GM19468 (cell line): ENCODE measurements at regions not wholly inside any gene's neighbourhood (a gene's known extent, or its start where the extent isn't known, plus 50 kb on each side); places are given as distances from the start of the nearest gene placed in this dataset.
"Not testable (repeated sequence)": the region's sequence is repeated elsewhere in the genome, so short reads cannot be mapped to it uniquely, and the experiment has no call there.

Experiments used
- ATAC-seq: cut with Tn5 transposase; IDR thresholded peaks from one replicate; pipeline ENCODE4 v1.9.1; 2021; ENCODE audit warnings: mild to moderate bottlenecking, moderate library complexity, moderate number of reproducible peaks; ENCODE audit not compliant: unreplicated experiment; ENCODE audit errors: extremely low read depth

DNA sequence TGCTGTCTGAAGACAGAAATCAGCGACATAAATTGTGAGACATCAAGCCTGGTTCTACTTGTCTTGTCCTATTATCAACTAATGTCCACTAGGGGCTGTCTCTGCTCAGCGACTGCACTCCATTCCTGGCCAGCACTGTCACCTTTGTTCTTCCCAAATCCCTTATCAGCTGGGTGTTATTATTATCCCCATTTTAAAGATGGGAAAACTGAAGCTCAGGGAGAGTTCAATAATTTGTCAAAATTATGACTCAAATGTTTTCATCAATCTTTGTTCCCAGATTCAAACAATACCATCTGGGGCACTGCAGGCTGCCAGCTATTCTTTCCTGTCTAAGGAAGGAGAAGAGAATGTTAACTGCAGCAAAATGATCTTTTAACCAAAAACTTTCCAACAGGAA, 431.6 kb upstream of the NFE2L3 start:
- no peak for ATAC-seq

- ATAC-seq: no peak
These were observed 429.1 kb upstream of the NFE2L3 start for GRCh38 chr7:25722856-25723255.

DNA sequence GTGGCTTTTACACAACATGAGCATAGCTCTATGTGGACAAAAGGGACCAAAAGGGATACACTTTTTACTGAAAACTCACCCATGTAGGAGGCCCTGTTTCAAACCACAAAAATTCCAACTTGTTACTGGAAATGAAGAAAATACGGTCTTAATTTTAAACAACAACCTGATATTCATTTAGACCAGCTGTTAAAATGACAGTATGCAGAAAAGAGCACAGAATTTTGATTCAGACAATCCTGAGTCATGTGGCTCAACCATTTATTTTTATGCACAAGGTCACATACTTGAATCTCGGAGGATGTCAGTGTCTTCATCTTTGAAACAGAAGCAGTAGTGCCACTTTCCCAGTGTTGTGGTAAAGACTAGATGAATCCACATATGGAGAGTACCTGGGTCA, 426.5 kb upstream of the NFE2L3 start:
- no peak for ATAC-seq

DNA sequence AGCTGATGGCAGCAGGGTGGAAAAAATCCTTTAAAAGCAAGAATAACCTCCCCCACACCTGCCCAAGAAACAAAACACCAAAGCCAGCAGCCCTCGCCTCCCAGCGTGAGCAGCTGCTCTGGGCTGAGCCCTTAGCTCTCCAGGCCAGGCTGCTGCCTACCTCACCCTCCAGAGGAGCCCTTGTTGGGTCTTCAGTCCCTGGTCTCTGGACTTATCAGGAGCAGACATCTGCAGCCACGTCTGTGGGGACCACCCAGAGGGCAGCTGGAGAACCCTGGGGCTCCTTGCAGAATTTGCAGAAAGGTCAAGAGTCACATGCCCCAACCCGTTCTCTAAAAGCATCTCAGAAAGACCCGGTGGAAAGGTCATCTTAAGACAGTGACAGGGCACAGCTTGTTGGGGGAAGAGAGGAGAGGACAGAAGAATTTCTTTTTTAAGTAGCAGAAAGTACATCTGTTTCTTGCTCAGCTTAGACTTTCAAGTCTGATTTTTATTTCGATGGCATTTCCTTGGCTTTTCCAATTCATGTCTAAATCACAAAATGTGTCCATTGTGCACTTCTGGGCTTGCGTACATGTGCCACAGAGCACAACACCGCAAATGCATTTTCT, 425.7 kb upstream of the NFE2L3 start:
- ATAC-seq: no peak

DNA sequence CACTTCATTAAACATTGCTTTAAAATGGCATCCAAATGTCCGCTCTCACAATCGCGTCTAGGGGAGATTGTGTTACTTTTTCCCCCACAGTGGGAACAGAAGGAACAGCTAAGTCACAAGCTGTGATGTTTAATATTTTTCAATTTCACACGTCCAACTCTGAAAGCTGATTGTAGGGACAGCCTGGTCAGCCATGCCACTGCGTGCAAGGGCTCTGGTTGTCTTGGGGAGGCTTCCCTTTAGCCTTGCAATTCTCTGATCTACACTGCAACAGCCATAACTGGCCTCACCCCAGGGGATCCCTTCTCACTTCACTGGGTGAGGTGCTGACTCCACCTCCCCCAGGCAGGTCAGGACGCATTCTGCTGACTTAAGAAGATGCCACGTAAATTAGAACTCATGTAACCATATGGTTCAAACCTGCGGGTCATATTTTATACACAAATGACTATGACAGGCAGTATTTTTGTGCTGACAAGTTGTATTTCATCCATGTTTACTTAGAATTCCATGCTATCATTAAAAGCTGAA, 425.2 kb upstream of the NFE2L3 start:
- ATAC-seq: no peak

DNA sequence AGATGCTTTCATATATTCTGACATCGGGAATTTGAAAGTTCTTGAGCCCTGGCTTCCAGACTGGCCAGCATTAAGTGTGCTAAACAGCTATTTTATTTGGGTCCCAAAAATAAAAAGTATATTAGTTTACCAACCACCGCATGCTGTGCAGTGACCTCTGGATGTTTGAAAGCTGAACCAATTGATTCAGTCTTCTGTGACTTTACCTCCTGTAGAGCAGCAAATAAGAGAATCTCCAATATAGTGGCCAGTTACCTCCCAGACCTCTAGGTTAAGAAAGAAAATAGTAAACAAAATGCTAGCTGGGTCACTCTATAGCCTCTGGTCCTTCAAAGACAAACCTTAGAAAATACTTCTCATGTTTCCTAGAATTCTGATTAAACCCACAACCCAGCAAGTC, 424.6 kb upstream of the NFE2L3 start:
- ATAC-seq: no peak

GRCh38 chr7:25727876-25728275, 424.1 kb upstream of the NFE2L3 start:
- ATAC-seq: no peak

DNA sequence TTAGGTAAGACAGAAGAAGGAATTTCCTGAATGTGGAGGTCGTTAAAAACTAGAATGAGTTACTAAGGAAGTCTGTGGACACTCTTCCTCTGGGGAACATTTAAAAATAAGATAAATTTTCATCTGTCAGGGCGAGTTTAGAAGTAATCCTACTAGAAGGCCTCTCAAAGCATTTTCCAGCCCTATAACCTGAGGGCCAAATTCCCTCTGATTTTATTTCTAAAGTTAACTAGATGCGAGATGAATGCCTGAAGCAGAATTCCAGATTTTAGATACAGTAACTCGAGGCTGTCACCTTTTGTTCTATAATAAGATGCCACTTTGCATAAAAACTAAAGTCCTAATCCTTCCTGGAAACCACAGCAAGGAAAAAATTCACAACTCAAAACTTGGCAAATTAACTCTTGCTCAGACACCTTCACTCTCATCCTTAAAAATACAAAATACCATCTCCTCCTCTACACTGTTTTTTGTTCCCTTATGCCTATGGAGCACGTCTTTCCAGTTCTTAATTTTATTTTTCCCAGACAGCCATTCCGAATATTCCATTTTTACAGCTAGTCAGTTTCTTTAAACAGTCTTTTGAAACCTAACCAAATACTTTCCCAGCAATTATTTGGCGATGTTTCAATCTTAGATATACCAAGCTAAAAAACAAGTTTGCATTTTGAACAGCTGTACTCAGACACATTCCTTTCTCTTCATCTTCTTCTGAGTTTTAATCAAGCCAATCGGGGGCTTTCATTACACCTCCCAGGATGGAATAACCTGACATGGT, 420.7 kb upstream of the NFE2L3 start:
- no peak for ATAC-seq

DNA sequence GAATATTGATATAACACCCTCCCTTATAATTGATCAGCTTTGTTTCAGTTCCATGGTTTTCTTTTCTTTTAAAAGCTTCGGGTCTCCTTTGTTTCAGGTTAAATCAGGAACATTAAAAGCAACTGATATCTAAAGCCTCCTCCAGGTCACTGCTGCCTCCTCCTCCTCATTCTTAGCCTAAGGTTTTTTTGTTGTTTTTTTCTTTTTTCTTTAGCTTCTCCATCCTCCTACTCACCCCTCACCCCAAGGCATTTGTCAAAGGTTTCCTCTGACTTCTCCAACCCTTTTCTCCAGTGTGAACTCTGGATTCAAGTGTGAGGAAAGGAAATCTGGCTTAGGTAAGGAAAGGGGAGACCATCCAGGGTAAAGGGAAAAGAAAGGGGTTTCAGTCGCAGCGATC, 420.2 kb upstream of the NFE2L3 start:
- ATAC-seq: no peak

GRCh38 chr7:25732766-25733217, 419.2 kb upstream of the NFE2L3 start:
- ATAC-seq: no peak

DNA sequence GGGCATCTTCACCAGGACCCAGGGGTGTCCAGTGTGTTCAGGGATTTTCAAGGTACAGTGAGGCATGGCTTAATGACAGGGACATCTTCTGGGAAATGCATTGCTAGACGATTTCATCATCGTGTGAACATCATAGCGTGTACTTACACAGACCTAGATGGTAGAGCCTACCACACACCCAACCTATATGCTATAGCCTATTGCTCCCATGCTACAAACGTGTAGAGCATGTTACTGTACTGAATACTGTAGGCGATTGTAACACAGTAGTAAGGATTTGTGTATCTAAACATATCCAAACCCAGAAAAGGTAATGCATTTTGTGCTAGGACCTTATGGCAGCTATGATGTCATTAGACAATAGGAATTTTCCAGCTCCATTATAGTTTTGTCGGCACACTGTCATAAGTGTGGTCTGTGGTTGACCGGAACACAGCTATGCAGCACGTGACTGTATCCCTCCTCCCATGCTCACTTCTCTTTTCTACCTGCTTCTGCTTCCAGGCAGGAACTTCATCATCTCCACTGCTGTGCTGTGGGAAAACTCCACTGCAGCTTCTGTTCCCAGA, 416.2 kb upstream of the NFE2L3 start:
- no peak for ATAC-seq

GRCh38 chr7:25738528-25738927, 413.5 kb upstream of the NFE2L3 start:
- ATAC-seq: no peak

- ATAC-seq: no peak
These were observed 412.9 kb upstream of the NFE2L3 start for GRCh38 chr7:25739143-25739542.

- no peak for ATAC-seq
These were observed 409.7 kb upstream of the NFE2L3 start for GRCh38 chr7:25742316-25742715.

- not testable (repeated sequence) for ATAC-seq
These were observed 408.1 kb upstream of the NFE2L3 start for GRCh38 chr7:25743670-25744451.

GRCh38 chr7:25750744-25751508, 401.1 kb upstream of the NFE2L3 start:
- no peak for ATAC-seq

GRCh38 chr7:25752154-25752553, 399.8 kb upstream of the NFE2L3 start:
- no peak for ATAC-seq

DNA sequence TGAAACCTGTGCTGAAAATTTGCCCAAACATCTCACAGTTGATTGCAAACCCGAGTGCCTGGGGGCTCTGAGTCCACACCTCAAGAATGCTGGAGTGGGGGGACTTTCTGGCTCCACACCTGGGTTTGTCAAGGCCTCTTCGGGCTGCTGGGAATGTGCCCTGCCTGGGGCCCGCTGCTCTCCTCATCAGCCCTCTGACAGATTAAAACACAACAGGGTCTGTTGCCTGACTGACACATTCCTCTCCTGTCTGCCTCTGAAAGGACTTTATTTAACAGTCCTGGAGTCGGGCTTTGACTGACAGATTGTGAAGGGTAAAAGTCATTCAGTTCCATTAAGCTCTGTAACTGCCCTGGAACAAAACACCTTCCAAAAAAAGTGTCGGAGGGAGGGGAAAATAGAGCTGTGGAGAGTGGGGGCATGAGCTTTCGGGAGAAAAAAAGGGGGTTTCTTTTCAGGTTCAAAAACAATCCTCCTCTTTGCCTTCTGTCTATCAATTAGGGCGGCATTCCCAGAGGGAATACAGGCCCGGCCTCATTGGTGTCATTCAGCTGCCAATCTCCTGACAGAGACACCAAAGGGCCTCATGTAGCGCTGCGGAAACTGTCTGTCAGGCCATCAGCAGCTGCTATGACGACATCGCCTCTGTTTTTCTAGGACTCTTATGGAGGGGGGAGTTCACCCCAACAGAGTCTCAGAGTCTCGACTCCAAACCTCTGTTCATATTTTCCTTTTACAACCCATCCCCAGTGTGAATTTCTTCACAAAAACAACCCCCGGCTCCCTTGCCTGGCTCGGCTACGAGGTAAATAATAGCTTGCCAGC, 398.8 kb upstream of the NFE2L3 start:
- ATAC-seq: no peak

- ATAC-seq: no peak
These were observed 398.2 kb upstream of the NFE2L3 start for GRCh38 chr7:25753837-25754236.
